ENCODE measurements at regions not wholly inside any gene's neighbourhood (a gene's known extent, or its start where the extent isn't known, plus 50 kb on each side); places are given as distances from the start of the nearest gene placed in this dataset.

GRCh38 chr20:41672282-41672681 is 54.1 kb upstream of the CHD6 start (continued):
- no peak for TF ChIP-seq ZNF572 (CRISPR knock-in tag; IDR thresholded peaks at IDR 0.05)
- TF ChIP-seq ZBTB7A (CRISPR knock-in tag; IDR thresholded peaks at IDR 0.05), result no peak

- 22% methylated on average over 6 of the region's 6 CpGs for WGBS (ENCODE audit: low lambda C conversion rate)
- in situ Hi-C loops (cut with HindIII; ENCODE audit: extremely low pct_ligation_motif_present, low pct_unique_long_range_greater_than_20kb) (no loop called here), intact Hi-C loops (cut with micrococcal nuclease; ENCODE audit: unreplicated experiment) (no loop called here)
- H3K27me3 ChIP-seq (ENCODE audit: control insufficient read depth in 1 of 2, insufficient read depth in 2 of 2, low read length in 2 of 2), result peaks cover 12 to 37% of the 10 kb centered on the region in 2 experiments; a peak in 3 of 5 replicates
- FAIRE-seq, result no peak
- no peaks in the 10 kb centered on the region for H3K9me3 ChIP-seq (ENCODE audit: low read length)
- DNase-seq (ENCODE audit: low spot score), result no peak
- no peaks in the 10 kb centered on the region for H4K20me1 ChIP-seq (ENCODE audit: insufficient read depth, low read length)
- H3K4me2 ChIP-seq (ENCODE audit: low read depth, low read length), result no peak overlapping the region
- ChIA-PET CTCF (ENCODE audit: low intra/inter-chr PET ratio, low total read pairs) (no interaction called here), POLR2A (no interaction called here)
- BruUV-seq (replicated peaks), result no TSS peak
- H3K4me3 ChIP-seq (replicated peaks in 1 of 3; ENCODE audit: insufficient read depth in 1 of 3, low read depth in 2 of 3, low read length in 3 of 3), result no peak overlapping the region
- H2AFZ ChIP-seq (ENCODE audit: low read length), result no peak overlapping the region
- H3K4me1 ChIP-seq (ENCODE audit: insufficient read depth, low read length), result no peaks in the 10 kb centered on the region
- H3K36me3 ChIP-seq (replicated peaks in 1 of 2; ENCODE audit: control insufficient read depth in 1 of 2, insufficient read depth in 2 of 2, low read length in 2 of 2), result no peaks in the 10 kb centered on the region
- no peaks in the 10 kb centered on the region for H3K79me2 ChIP-seq (ENCODE audit: insufficient read depth, low read length)
- no peak for ATAC-seq
- no peak overlapping the region for H3K27ac ChIP-seq (ENCODE audit: extremely low read length, insufficient read depth, low read length)
- H3K9ac ChIP-seq (ENCODE audit: insufficient read depth, low read depth, low read length), result no peak overlapping the region
- TF ChIP-seq ZNF253 (CRISPR knock-in tag; IDR thresholded peaks at IDR 0.05; ENCODE audit: borderline replicate concordance) (no peak), ATAD3A (CRISPR knock-in tag; IDR thresholded peaks at IDR 0.05) (no peak), FOXP4 (CRISPR knock-in tag; IDR thresholded peaks at IDR 0.05) (no peak), ZNF3 (CRISPR knock-in tag; IDR thresholded peaks at IDR 0.05) (no peak), ZNF501 (CRISPR knock-in tag; IDR thresholded peaks at IDR 0.05) (no peak), ZNF30 (CRISPR knock-in tag; IDR thresholded peaks at IDR 0.05) (no peak), TOPORS (CRISPR knock-in tag; IDR thresholded peaks at IDR 0.05) (no peak), NONO (IDR thresholded peaks at IDR 0.05) (no peak), NONO (CRISPR knock-in tag; conservative IDR thresholded peaks at IDR 0.05) (no peak), CBX2 (IDR thresholded peaks at IDR 0.05; ENCODE audit: low read depth, low read length) (no peak), CBX2 (CRISPR knock-in tag; IDR thresholded peaks at IDR 0.05; ENCODE audit: low read depth) (no peak), YY1 (IDR thresholded peaks at IDR 0.05; ENCODE audit: insufficient read depth, insufficient replicate concordance, low read depth, low read length) (no peak), ATF4 (CRISPR knock-in tag; IDR thresholded peaks at IDR 0.05) (no peak), ETV6 (CRISPR knock-in tag; conservative IDR thresholded peaks at IDR 0.05) (no peak), ARID4A (CRISPR knock-in tag; IDR thresholded peaks at IDR 0.05; ENCODE audit: borderline replicate concordance) (no peak), ZC3H13 (CRISPR knock-in tag; IDR thresholded peaks at IDR 0.05) (no peak), ZNF670 (CRISPR knock-in tag; IDR thresholded peaks at IDR 0.05; ENCODE audit: borderline replicate concordance) (no peak), MED13 (CRISPR knock-in tag; IDR thresholded peaks at IDR 0.05) (no peak)
Observed at GRCh38 chr20:41671143-41671542, 53.0 kb upstream of the CHD6 start.
